ENCODE measurements at regions not wholly inside any gene's neighbourhood (a gene's known extent, or its start where the extent isn't known, plus 50 kb on each side); places are given as distances from the start of the nearest gene placed in this dataset.
A peak's percentile ranks its signal among the peaks of the same experiment; 100 is the strongest.

DNA sequence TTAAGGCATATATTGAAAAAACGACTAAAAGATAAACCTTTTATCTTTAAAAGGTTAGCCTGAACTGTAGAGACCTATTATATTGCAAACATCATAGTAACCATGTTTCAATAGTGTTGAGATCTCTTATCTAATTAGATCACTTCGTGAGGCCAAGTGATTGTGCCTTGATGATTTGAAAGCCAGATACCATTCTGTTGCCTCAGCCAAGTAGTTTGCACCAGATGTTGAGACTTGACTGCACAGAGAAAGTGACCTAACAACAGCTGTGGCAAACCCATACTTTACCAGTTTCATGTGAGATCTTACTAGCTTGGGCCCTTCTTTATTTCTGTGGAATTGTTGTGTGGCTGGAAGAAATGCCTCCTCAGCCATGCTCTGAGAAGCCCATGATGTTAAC is 717.3 kb downstream of the KCNJ2 start:
- no peak overlapping the region for H3K27ac ChIP-seq
- 54% methylated on average over 2 of the region's 2 CpGs for WGBS (ENCODE audit: insufficient coverage, low coverage, low lambda C conversion rate, missing lambda C conversion rate)
- no peak overlapping the region for H3K4me3 ChIP-seq
- ATAC-seq, result no peak
- DNase-seq, result no peak
- no peaks in the 10 kb centered on the region for H3K36me3 ChIP-seq
- no peaks in the 10 kb centered on the region for H3K9me3 ChIP-seq
- H3K4me1 ChIP-seq, result no peaks in the 10 kb centered on the region
- TF ChIP-seq POLR2A (IDR thresholded peaks at IDR 0.05), result no peak
- TF ChIP-seq, protein P1, sequence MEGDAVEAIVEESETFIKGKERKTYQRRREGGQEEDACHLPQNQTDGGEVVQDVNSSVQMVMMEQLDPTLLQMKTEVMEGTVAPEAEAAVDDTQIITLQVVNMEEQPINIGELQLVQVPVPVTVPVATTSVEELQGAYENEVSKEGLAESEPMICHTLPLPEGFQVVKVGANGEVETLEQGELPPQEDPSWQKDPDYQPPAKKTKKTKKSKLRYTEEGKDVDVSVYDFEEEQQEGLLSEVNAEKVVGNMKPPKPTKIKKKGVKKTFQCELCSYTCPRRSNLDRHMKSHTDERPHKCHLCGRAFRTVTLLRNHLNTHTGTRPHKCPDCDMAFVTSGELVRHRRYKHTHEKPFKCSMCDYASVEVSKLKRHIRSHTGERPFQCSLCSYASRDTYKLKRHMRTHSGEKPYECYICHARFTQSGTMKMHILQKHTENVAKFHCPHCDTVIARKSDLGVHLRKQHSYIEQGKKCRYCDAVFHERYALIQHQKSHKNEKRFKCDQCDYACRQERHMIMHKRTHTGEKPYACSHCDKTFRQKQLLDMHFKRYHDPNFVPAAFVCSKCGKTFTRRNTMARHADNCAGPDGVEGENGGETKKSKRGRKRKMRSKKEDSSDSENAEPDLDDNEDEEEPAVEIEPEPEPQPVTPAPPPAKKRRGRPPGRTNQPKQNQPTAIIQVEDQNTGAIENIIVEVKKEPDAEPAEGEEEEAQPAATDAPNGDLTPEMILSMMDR (IDR thresholded peaks at IDR 0.05), result no peak
- H3K27me3 ChIP-seq, result no peaks in the 10 kb centered on the region
- intact Hi-C loops (cut with DNase I), result no loop called here

DNA sequence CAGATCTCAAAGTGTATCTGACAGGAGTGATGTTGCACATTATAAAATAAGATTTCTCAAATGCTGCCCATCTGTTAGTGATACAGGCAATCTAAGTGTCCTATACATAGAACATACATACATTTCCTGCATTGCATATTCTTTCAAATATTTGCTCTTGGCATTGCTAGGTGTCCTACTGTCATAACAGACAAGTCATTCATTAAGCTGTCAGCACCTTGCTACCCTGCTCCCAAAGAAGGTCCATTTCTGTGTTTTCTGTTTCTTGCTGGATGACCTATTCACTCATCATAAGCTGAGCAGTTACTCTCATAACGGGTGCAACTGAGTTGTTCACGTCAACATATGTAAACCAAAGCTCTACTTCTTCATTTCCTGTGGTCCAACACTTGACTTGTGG is 719.0 kb downstream of the KCNJ2 start:
- DNase-seq (no peak), ATAC-seq (no peak)
- no peak overlapping the region for H3K27ac ChIP-seq
- intact Hi-C loops (cut with DNase I), result no loop called here
- no peaks in the 10 kb centered on the region for H3K9me3 ChIP-seq
- 67% methylated on average over 2 of the region's 2 CpGs for WGBS (ENCODE audit: insufficient coverage, low coverage, low lambda C conversion rate, missing lambda C conversion rate)
- no peaks in the 10 kb centered on the region for H3K36me3 ChIP-seq
- no peak for TF ChIP-seq POLR2A (IDR thresholded peaks at IDR 0.05)
- TF ChIP-seq, protein P1 (IDR thresholded peaks at IDR 0.05), result no peak
- H3K4me1 ChIP-seq, result no peaks in the 10 kb centered on the region
- H3K4me3 ChIP-seq, result no peak overlapping the region
- H3K27me3 ChIP-seq, result no peaks in the 10 kb centered on the region

DNA sequence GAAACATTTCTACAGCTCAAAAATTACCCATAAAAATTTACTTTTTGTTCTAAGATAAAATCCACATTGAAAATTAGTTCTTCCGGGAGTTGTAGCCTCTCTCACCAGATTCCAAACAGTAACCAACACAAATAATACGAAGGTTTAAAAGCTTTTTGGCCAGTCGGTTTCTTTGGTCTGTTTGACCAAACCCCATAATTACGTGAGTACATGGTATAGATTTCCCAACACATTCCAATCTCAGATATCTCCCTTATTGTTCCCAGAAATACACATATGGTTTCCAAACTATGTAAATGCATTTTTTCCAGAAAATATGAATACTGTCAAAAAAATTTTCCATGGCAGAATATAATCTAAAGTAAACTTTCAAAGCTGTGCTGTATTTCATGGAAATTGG is 722.0 kb downstream of the KCNJ2 start:
- TF ChIP-seq, protein P1 (IDR thresholded peaks at IDR 0.05), result no peak
- TF ChIP-seq POLR2A (IDR thresholded peaks at IDR 0.05), result no peak
- intact Hi-C loops (cut with DNase I), result no loop called here
- Histone ChIP-seq H3K27ac (no peak overlapping the region), H3K4me3 (no peak overlapping the region), H3K4me1 (no peaks in the 10 kb centered on the region), H3K27me3 (no peaks in the 10 kb centered on the region), H3K36me3 (no peaks in the 10 kb centered on the region), H3K9me3 (no peaks in the 10 kb centered on the region)
- DNase-seq, result no peak
- 82% methylated on average over 4 of the region's 4 CpGs for WGBS (ENCODE audit: insufficient coverage, low coverage, low lambda C conversion rate, missing lambda C conversion rate)
- no peak for ATAC-seq

DNA sequence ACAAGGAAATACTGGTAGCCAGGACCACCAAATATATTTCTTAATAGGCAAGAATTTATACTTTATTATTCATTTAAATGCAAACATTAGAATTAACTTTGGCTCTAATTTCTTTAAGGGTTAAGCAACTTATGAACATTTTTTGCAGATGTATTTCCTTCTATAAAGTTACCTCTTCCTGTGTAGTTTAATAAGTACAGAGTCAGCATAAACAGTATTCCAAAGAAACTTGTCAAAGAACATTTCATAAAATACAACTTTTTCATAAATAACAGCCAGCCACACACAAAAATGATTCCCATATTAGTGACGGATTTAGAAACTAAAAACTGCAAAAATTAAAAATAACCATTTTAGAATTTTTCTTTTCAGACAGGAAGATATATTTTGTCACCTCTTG is 723.2 kb downstream of the KCNJ2 start:
- no peak for DNase-seq
- Histone ChIP-seq H3K4me3 (no peak overlapping the region), H3K27me3 (no peaks in the 10 kb centered on the region), H3K36me3 (no peaks in the 10 kb centered on the region), H3K9me3 (no peaks in the 10 kb centered on the region), H3K4me1 (no peaks in the 10 kb centered on the region), H3K27ac (no peak overlapping the region)
- ATAC-seq, result no peak
- WGBS (ENCODE audit: insufficient coverage, low coverage, low lambda C conversion rate, missing lambda C conversion rate), result 56% methylated on average over 1 of the region's 1 CpG
- TF ChIP-seq POLR2A (IDR thresholded peaks at IDR 0.05), result no peak
- TF ChIP-seq, protein P1 (IDR thresholded peaks at IDR 0.05), result no peak
- intact Hi-C loops (cut with DNase I), result no loop called here

DNA sequence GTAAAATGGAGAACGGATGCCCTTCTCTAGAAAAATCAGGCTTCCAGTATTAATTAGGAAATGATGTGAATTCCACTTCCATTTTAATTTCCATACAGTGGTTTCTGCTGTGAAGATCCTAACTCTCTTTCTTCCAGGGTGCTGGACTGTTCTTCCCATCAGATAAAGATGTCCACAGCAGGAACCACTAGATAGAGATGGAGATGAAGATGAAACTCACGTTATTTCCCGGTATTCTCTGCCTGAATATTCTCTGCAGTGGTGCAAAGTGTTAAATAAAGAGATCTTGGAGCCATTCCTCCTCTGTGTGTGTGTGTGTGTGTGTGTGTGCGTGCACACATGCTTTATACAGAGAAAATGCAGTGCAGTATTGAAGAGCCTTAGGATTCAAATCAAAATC is 727.5 kb downstream of the KCNJ2 start:
- no peak for DNase-seq
- Histone ChIP-seq H3K9me3 (no peaks in the 10 kb centered on the region), H3K36me3 (no peaks in the 10 kb centered on the region), H3K27me3 (no peaks in the 10 kb centered on the region), H3K27ac (no peak overlapping the region), H3K4me1 (no peaks in the 10 kb centered on the region), H3K4me3 (no peak overlapping the region)
- intact Hi-C loops (cut with DNase I), result no loop called here
- no peak for ATAC-seq
- 72% methylated on average over 4 of the region's 4 CpGs for WGBS (ENCODE audit: insufficient coverage, low coverage, low lambda C conversion rate, missing lambda C conversion rate)
- no peak for TF ChIP-seq POLR2A (IDR thresholded peaks at IDR 0.05)
- TF ChIP-seq, protein P1 (IDR thresholded peaks at IDR 0.05), result peak in 1 of 4 donors; percentile 19
